Panc1 (cell line): ENCODE measurements at regions not wholly inside any gene's neighbourhood (a gene's known extent, or its start where the extent isn't known, plus 50 kb on each side); places are given as distances from the start of the nearest gene placed in this dataset.

ENCODE experiments used
- POLR2AphosphoS5 ChIP-seq: IDR thresholded peaks from 2 replicates; pipeline ENCODE4 v1.6.1; 2012; ENCODE audit warnings: mild to moderate bottlenecking, low read depth, low read length, moderate library complexity
- SIN3A ChIP-seq: IDR thresholded peaks from 2 replicates; pipeline ENCODE4 v1.6.1; 2012; ENCODE audit warnings: low read depth, mild to moderate bottlenecking, low read length, moderate library complexity, borderline replicate concordance; ENCODE audit not compliant: insufficient read depth
- TF ChIP-seq, protein P1 (sequence below): fragments of 450-650 bp; IDR thresholded peaks from 2 replicates; pipeline ENCODE4 v1.5.1; 2017; ENCODE audit warnings: mild to moderate bottlenecking
- TF ChIP-seq, protein P2 (sequence below), 2 experiments: IDR thresholded peaks; 2 replicates each; pipeline ENCODE4 v1.6.1; 2011 to 2012; ENCODE audit warnings: low read depth in 2 of 2, control low read depth in 1 of 2, low read length in 1 of 2, mild to moderate bottlenecking in 1 of 2, moderate library complexity in 1 of 2; ENCODE audit not compliant: insufficient read depth in 1 of 2

DNA sequence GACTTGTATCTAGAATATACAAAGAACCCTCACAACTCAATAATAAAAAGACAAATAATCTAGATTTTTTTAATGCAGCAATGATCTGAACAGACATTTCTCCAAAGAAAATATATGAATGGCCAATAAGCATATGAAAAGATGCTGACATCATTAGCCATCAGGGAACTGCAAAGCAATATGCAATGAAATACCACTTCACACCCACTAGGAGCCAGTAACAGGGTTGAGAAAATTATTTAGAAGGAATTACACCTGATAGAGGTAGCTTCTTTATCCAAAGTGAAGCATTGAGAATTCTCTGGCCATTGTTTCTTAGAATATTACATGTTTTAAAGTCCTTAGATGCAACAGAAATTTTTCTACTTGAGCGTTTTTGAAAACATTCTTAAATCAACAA lies 316.9 kb downstream of the KCNN2 start:
- TF ChIP-seq POLR2AphosphoS5 (no peak), SIN3A (no peak)
- TF ChIP-seq, protein P1, sequence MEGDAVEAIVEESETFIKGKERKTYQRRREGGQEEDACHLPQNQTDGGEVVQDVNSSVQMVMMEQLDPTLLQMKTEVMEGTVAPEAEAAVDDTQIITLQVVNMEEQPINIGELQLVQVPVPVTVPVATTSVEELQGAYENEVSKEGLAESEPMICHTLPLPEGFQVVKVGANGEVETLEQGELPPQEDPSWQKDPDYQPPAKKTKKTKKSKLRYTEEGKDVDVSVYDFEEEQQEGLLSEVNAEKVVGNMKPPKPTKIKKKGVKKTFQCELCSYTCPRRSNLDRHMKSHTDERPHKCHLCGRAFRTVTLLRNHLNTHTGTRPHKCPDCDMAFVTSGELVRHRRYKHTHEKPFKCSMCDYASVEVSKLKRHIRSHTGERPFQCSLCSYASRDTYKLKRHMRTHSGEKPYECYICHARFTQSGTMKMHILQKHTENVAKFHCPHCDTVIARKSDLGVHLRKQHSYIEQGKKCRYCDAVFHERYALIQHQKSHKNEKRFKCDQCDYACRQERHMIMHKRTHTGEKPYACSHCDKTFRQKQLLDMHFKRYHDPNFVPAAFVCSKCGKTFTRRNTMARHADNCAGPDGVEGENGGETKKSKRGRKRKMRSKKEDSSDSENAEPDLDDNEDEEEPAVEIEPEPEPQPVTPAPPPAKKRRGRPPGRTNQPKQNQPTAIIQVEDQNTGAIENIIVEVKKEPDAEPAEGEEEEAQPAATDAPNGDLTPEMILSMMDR: no peak
- TF ChIP-seq, protein P2, sequence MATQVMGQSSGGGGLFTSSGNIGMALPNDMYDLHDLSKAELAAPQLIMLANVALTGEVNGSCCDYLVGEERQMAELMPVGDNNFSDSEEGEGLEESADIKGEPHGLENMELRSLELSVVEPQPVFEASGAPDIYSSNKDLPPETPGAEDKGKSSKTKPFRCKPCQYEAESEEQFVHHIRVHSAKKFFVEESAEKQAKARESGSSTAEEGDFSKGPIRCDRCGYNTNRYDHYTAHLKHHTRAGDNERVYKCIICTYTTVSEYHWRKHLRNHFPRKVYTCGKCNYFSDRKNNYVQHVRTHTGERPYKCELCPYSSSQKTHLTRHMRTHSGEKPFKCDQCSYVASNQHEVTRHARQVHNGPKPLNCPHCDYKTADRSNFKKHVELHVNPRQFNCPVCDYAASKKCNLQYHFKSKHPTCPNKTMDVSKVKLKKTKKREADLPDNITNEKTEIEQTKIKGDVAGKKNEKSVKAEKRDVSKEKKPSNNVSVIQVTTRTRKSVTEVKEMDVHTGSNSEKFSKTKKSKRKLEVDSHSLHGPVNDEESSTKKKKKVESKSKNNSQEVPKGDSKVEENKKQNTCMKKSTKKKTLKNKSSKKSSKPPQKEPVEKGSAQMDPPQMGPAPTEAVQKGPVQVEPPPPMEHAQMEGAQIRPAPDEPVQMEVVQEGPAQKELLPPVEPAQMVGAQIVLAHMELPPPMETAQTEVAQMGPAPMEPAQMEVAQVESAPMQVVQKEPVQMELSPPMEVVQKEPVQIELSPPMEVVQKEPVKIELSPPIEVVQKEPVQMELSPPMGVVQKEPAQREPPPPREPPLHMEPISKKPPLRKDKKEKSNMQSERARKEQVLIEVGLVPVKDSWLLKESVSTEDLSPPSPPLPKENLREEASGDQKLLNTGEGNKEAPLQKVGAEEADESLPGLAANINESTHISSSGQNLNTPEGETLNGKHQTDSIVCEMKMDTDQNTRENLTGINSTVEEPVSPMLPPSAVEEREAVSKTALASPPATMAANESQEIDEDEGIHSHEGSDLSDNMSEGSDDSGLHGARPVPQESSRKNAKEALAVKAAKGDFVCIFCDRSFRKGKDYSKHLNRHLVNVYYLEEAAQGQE (IDR thresholded peaks at IDR 0.05; ENCODE audit: insufficient read depth in 1 of 2, low read depth in 2 of 2, low read length in 1 of 2): no peak
